KMS-11 (cell line): ENCODE measurements at regions not wholly inside any gene's neighbourhood (a gene's known extent, or its start where the extent isn't known, plus 50 kb on each side); places are given as distances from the start of the nearest gene placed in this dataset.
A peak's percentile ranks its signal among the peaks of the same experiment; 100 is the strongest.

Experiments used
- H2AFZ ChIP-seq: fragments of 200-600 bp; sonication (generic); 2 replicates; pipeline ENCODE4 v1.6.1; 2016; ENCODE audit warnings: antibody characterized with exemption, mixed run types, low read depth
- H3K27ac ChIP-seq: fragments of 200-600 bp; sonication (generic); 2 replicates; pipeline ENCODE4 v1.6.1; 2016; ENCODE audit warnings: mild to moderate bottlenecking, mixed run types
- H3K27me3 ChIP-seq: fragments of 200-600 bp; sonication (generic); 2 replicates; pipeline ENCODE4 v1.6.1; 2017; ENCODE audit warnings: mild to moderate bottlenecking, low read depth, mixed run types, moderate library complexity; ENCODE audit not compliant: insufficient read depth
- H3K36me3 ChIP-seq: fragments of 200-600 bp; sonication (generic); 2 replicates; pipeline ENCODE4 v1.6.1; 2017; ENCODE audit warnings: mild to moderate bottlenecking, mixed run types; ENCODE audit not compliant: insufficient read depth
- H3K4me1 ChIP-seq: fragments of 200-600 bp; sonication (generic); 2 replicates; pipeline ENCODE4 v1.6.1; 2016; ENCODE audit warnings: mild to moderate bottlenecking, low read depth, mixed run types; ENCODE audit not compliant: poor library complexity, severe bottlenecking
- H3K4me2 ChIP-seq: fragments of 200-600 bp; sonication (generic); 2 replicates; pipeline ENCODE4 v1.7.0; 2016; ENCODE audit warnings: mild to moderate bottlenecking, mixed run types
- H3K4me3 ChIP-seq: fragments of 200-600 bp; sonication (generic); IDR thresholded peaks from 2 replicates; pipeline ENCODE4 v1.6.1; 2017; ENCODE audit warnings: low read depth, low read length, mixed read lengths; ENCODE audit not compliant: insufficient read depth
- H3K79me2 ChIP-seq: fragments of 200-600 bp; sonication (generic); 2 replicates; pipeline ENCODE4 v1.6.1; 2016; ENCODE audit warnings: low read depth, mixed run types; ENCODE audit not compliant: insufficient read depth
- H3K9ac ChIP-seq: fragments of 200-600 bp; sonication (generic); 2 replicates; pipeline ENCODE4 v1.6.1; 2016; ENCODE audit warnings: mild to moderate bottlenecking, mixed run types
- H4K20me1 ChIP-seq: fragments of 200-600 bp; sonication (generic); 2 replicates; pipeline ENCODE4 v1.6.1; 2016; ENCODE audit warnings: mild to moderate bottlenecking, mixed run types; ENCODE audit not compliant: insufficient read depth
- TF ChIP-seq, protein P1 (sequence below): fragments of 200-600 bp; sonication (generic); conservative IDR thresholded peaks from 2 replicates; pipeline ENCODE4 v1.6.1; 2017; ENCODE audit warnings: low read depth, mild to moderate bottlenecking, antibody characterized with exemption, low read length, moderate library complexity, mixed read lengths

DNA sequence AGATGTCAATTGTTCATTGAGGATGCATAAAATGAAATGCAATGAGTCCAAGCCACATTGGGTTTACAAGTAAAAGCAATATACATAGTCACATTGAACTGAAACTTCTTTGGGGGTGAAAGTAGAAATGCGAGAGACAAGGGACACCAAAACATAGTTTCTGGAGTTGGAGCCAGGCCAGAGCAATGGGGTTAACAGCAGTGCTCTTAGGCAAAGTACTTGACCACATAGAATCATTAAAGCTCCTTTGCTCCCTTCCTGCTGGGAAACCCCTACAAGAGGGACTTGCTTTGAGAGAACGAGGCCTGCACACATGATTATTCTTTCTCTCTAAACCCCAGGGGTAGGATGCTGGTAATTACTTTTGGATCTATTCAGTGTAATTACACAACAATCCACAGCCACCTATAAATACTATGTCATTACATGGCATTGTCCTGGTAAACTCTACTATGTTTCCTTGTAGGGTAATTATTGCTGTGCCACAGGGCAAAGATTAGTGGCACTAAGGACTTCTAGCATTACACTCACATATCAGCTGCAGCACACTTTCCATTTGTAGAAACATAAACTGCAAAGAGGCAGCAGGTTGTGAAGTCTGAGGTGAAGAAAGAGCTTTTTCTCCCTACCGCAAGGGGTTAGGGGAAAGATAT is 421.6 kb upstream of the PBX1 start:
- H3K27ac ChIP-seq = no peak overlapping the region
- no peaks in the 10 kb centered on the region for H4K20me1 ChIP-seq
- H2AFZ ChIP-seq = no peak overlapping the region
- H3K4me2 ChIP-seq = peak overlapping the region; percentile 23; the same call in 1 of the 2 replicates
- H3K4me3 ChIP-seq = no peak overlapping the region
- H3K9ac ChIP-seq = no peak overlapping the region
- H3K79me2 ChIP-seq = no peaks in the 10 kb centered on the region
- no peaks in the 10 kb centered on the region for H3K36me3 ChIP-seq
- TF ChIP-seq, protein P1, sequence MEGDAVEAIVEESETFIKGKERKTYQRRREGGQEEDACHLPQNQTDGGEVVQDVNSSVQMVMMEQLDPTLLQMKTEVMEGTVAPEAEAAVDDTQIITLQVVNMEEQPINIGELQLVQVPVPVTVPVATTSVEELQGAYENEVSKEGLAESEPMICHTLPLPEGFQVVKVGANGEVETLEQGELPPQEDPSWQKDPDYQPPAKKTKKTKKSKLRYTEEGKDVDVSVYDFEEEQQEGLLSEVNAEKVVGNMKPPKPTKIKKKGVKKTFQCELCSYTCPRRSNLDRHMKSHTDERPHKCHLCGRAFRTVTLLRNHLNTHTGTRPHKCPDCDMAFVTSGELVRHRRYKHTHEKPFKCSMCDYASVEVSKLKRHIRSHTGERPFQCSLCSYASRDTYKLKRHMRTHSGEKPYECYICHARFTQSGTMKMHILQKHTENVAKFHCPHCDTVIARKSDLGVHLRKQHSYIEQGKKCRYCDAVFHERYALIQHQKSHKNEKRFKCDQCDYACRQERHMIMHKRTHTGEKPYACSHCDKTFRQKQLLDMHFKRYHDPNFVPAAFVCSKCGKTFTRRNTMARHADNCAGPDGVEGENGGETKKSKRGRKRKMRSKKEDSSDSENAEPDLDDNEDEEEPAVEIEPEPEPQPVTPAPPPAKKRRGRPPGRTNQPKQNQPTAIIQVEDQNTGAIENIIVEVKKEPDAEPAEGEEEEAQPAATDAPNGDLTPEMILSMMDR = no peak
- peaks cover 18% of the 10 kb centered on the region for H3K27me3 ChIP-seq
- peaks cover 19% of the 10 kb centered on the region for H3K4me1 ChIP-seq

DNA sequence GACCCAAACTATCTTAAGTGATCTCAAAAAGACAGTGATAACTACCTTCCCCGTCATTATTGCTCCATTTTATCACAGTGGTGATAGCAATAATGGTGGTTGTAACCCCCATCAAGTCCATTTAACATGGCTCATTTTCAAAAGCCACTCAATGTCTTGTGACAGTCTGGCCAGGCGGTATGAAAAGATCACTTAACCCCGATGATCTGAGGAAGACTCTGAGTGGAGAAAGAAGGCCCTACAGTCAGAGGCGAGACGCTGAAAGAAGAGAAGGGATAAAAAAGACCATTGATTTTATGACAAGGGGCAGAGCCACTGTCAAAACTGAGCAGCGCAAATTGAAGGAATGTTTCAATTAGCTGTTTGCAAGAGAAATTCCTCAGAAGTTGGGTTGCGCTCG is 417.2 kb upstream of the PBX1 start:
- Histone ChIP-seq H3K36me3 (no peaks in the 10 kb centered on the region), H3K4me1 (peaks cover 17% of the 10 kb centered on the region), H3K79me2 (no peaks in the 10 kb centered on the region), H3K27me3 (peaks cover 12% of the 10 kb centered on the region), H4K20me1 (no peaks in the 10 kb centered on the region), H2AFZ (no peak overlapping the region), H3K9ac (no peak overlapping the region), H3K4me3 (no peak overlapping the region), H3K4me2 (no peak overlapping the region), H3K27ac (no peak overlapping the region)
- TF ChIP-seq, protein P1 = no peak

DNA sequence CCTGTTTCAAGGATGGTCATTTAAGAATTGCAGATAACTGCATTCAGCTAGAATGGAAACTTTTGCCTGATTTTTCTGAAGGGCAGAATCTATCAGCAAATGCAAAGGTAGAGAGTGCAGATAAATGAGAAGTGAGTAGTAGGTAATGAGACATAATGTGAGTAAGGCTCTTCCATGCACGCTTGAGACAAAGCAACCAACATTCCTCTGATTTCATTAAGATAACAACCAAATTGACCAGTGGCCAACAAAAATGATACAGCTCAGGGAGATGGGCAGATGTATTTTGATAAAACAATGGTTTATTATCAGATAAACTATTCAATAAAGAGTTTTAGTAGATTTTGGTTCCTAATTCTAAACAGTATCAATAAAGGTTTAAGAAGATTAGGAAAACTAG is 404.4 kb upstream of the PBX1 start:
- no peak overlapping the region for H3K9ac ChIP-seq
- TF ChIP-seq, protein P1 = no peak
- H3K36me3 ChIP-seq = no peaks in the 10 kb centered on the region
- H3K4me1 ChIP-seq = no peaks in the 10 kb centered on the region
- H2AFZ ChIP-seq = no peak overlapping the region
- H4K20me1 ChIP-seq = no peaks in the 10 kb centered on the region
- no peak overlapping the region for H3K4me3 ChIP-seq
- H3K4me2 ChIP-seq = no peak overlapping the region
- H3K27ac ChIP-seq = no peak overlapping the region
- no peaks in the 10 kb centered on the region for H3K79me2 ChIP-seq
- no peaks in the 10 kb centered on the region for H3K27me3 ChIP-seq

DNA sequence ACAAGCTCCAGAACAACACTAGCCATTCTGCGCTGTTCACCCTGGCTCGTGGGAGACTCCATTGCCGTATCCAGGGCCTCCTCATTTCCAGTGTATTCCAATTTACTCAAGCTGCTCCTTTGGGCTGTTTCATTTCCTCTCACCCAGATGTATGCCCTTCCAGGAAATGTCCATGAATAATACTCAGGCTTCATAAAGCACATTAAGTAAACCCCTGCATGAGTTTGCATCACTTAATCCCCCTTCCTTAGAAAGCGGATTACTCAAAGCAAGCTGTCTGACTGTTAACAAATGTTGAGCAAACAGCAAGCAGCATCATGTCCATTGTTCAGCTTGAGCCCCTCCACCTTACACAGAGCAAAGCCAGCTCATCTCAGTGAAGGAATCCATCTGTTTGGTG is 403.6 kb upstream of the PBX1 start:
- no peak overlapping the region for H3K4me2 ChIP-seq
- no peaks in the 10 kb centered on the region for H3K27me3 ChIP-seq
- no peaks in the 10 kb centered on the region for H4K20me1 ChIP-seq
- H2AFZ ChIP-seq = no peak overlapping the region
- no peak overlapping the region for H3K27ac ChIP-seq
- no peak overlapping the region for H3K4me3 ChIP-seq
- H3K36me3 ChIP-seq = no peaks in the 10 kb centered on the region
- no peaks in the 10 kb centered on the region for H3K4me1 ChIP-seq
- no peak overlapping the region for H3K9ac ChIP-seq
- no peaks in the 10 kb centered on the region for H3K79me2 ChIP-seq
- TF ChIP-seq, protein P1 = no peak
